Common myeloid progenitor, CD34-positive (primary cell): ENCODE measurements at regions not wholly inside any gene's neighbourhood (a gene's known extent, or its start where the extent isn't known, plus 50 kb on each side); places are given as distances from the start of the nearest gene placed in this dataset.

Experiments used
- CTCF ChIA-PET: fragments of 350-600 bp; sonication (Branson Sonifier 250); formaldehyde crosslinking; loops from one replicate; lab custom pipeline; 2021; ENCODE audit warnings: antibody characterized with exemption; lab: Charles Lee
- POLR2A ChIA-PET: fragments of 350-600 bp; sonication (Branson Sonifier 250); formaldehyde crosslinking; loops from one replicate; lab custom pipeline; 2021; ENCODE audit warnings: antibody characterized with exemption; lab: Charles Lee
- DNase-seq, 3 donors: peaks; one replicate each; pipeline versions ENCODE4 v3.0.0 to v3.0.0-alpha.2; 2013
- H3K27ac ChIP-seq, 2 experiments: 1 replicate in 1 of 2; 2 replicates in 1 of 2; pipeline ENCODE4 v1.7.0; 2013; ENCODE audit warnings: inconsistent platforms in 2 of 2, low read length in 2 of 2, mild to moderate bottlenecking in 2 of 2, low read depth in 1 of 2, moderate library complexity in 1 of 2; ENCODE audit not compliant: severe bottlenecking in 2 of 2, insufficient read depth in 1 of 2, poor library complexity in 1 of 2
- H3K27me3 ChIP-seq, 5 experiments: replicated peaks in 2 of 5; 1 replicate in 3 of 5; 2 replicates in 2 of 5; pipeline versions ENCODE4 v1.6.1 to v1.7.0; 2013; ENCODE audit warnings: low read length in 4 of 5, mild to moderate bottlenecking in 2 of 5, moderate library complexity in 2 of 5, inconsistent platforms in 1 of 5; ENCODE audit not compliant: insufficient read depth in 5 of 5, control insufficient read depth in 4 of 5
- H3K36me3 ChIP-seq, 4 experiments: 1 replicate in 2 of 4; 2 replicates in 2 of 4; pipeline versions ENCODE4 v1.6.1 to v1.7.0; 2013; ENCODE audit warnings: low read length in 3 of 4, control low read depth in 1 of 4, mild to moderate bottlenecking in 1 of 4; ENCODE audit not compliant: control insufficient read depth in 4 of 4, insufficient read depth in 4 of 4
- H3K4me1 ChIP-seq, 4 experiments: 1 replicate in 3 of 4; 2 replicates in 1 of 4; pipeline versions ENCODE4 v1.6.1 to v1.7.1; 2013; ENCODE audit warnings: low read length in 3 of 4, mild to moderate bottlenecking in 3 of 4, control low read depth in 1 of 4, inconsistent platforms in 1 of 4, moderate library complexity in 1 of 4; ENCODE audit not compliant: control insufficient read depth in 4 of 4, insufficient read depth in 4 of 4; ENCODE audit errors: control extremely low read depth in 1 of 4
- H3K4me3 ChIP-seq, 7 experiments: 1 replicate in 4 of 7; 2 replicates in 3 of 7; pipeline versions ENCODE4 v1.5.1 to v1.7.0; 2013; ENCODE audit warnings: mild to moderate bottlenecking in 7 of 7, low read length in 6 of 7, moderate library complexity in 6 of 7, inconsistent platforms in 2 of 7, low read depth in 2 of 7, control low read depth in 1 of 7; ENCODE audit not compliant: insufficient read depth in 4 of 7, control insufficient read depth in 1 of 7; ENCODE audit errors: extremely low read depth in 1 of 7
- H3K9me3 ChIP-seq, 5 experiments: 1 replicate in 4 of 5; 2 replicates in 1 of 5; pipeline versions ENCODE4 v1.6.1 to v1.7.1; 2013; ENCODE audit warnings: low read length in 4 of 5, mild to moderate bottlenecking in 2 of 5, inconsistent platforms in 1 of 5, low read depth in 1 of 5, moderate library complexity in 1 of 5; ENCODE audit not compliant: control insufficient read depth in 4 of 5, insufficient read depth in 2 of 5; ENCODE audit errors: control extremely low read depth in 1 of 5
- WGBS: methylation state at CpG from one replicate; pipeline ENCODE4 v1.1.5; 2013; ENCODE audit not compliant: insufficient coverage; 5-methylcytosine and 5-hydroxymethylcytosine counted together

GRCh38 chr1:18057623-18058022, 50.0 kb upstream of the IGSF21 start:
- POLR2A ChIA-PET: no interaction called here
- Histone ChIP-seq H3K4me1 (no peaks in the 10 kb centered on the region), H3K9me3 (peaks cover 0 to 8% (median 3%) of the 10 kb centered on the region in 5 experiments), H3K4me3 (no peak overlapping the region), H3K36me3 (no peaks in the 10 kb centered on the region), H3K27me3 (peaks cover 0 to 14% (median 0%) of the 10 kb centered on the region in 5 experiments), H3K27ac (no peak overlapping the region)
- 81% methylated on average over 5 of the region's 5 CpGs for WGBS
- DNase-seq: no peak
- CTCF ChIA-PET: no interaction called here
